Caco-2 (cell line): ENCODE measurements at regions not wholly inside any gene's neighbourhood (a gene's known extent, or its start where the extent isn't known, plus 50 kb on each side); places are given as distances from the start of the nearest gene placed in this dataset.

ENCODE experiments used
- BruUV-seq: library from RNA; stranded (reverse); fragments of 400-500 nt; replicated peaks from 2 replicates; lab custom pipeline; 2021; lab: Mats Ljungman, UMichigan
- CTCF ChIA-PET: fragments of 300-600 bp; sonication (Branson Sonifier 250); formaldehyde crosslinking; loops from one replicate; lab custom pipeline; 2022; ENCODE audit warnings: antibody characterized with exemption; lab: Charles Lee
- POLR2A ChIA-PET: fragments of 300-600 bp; sonication (Branson Sonifier 250); formaldehyde crosslinking; loops from one replicate; lab custom pipeline; 2022; ENCODE audit warnings: antibody characterized with exemption; lab: Charles Lee
- DNase-seq, 2 experiments: peaks; one replicate each; pipeline versions ENCODE4 v3.0.0 to v3.0.0-alpha.2; 2020 to 2022
- H3K27me3 ChIP-seq: replicated peaks from 2 replicates; pipeline ENCODE4 v1.6.0; 2011; ENCODE audit warnings: low read length; ENCODE audit not compliant: control insufficient read depth, insufficient read depth
- H3K36me3 ChIP-seq: 2 replicates; pipeline ENCODE4 v1.5.1; 2011; ENCODE audit warnings: low read length; ENCODE audit not compliant: control insufficient read depth, insufficient read depth
- H3K4me1 ChIP-seq: fragments of 250-450 bp; sonication (Bioruptor Pico); 2 replicates; pipeline ENCODE4 v1.5.1; 2020; ENCODE audit warnings: mild to moderate bottlenecking
- H3K4me3 ChIP-seq: 2 replicates; pipeline ENCODE4 v1.5.1; 2011; ENCODE audit warnings: low read depth, mild to moderate bottlenecking, control low read depth, low read length
- H3K9me3 ChIP-seq: fragments of 250-450 bp; sonication (Bioruptor Pico); 2 replicates; pipeline ENCODE4 v1.5.1; 2020; ENCODE audit warnings: mild to moderate bottlenecking, moderate library complexity
- H3K27ac Mint-ChIP-seq: one replicate; pipeline ENCODE4 v1.8.0; 2022; ENCODE audit warnings: mixed read lengths; ENCODE audit not compliant: unreplicated experiment
- H3K27me3 Mint-ChIP-seq: one replicate; pipeline ENCODE4 v1.8.0; 2022; ENCODE audit warnings: mixed read lengths; ENCODE audit not compliant: insufficient read depth, unreplicated experiment
- H3K36me3 Mint-ChIP-seq: one replicate; pipeline ENCODE4 v1.8.0; 2022; ENCODE audit warnings: mild to moderate bottlenecking, mixed read lengths; ENCODE audit not compliant: insufficient read depth, unreplicated experiment
- H3K4me1 Mint-ChIP-seq: one replicate; pipeline ENCODE4 v1.8.0; 2022; ENCODE audit warnings: low read depth, mixed read lengths; ENCODE audit not compliant: unreplicated experiment
- H3K4me3 Mint-ChIP-seq: one replicate; pipeline ENCODE4 v1.8.0; 2022; ENCODE audit warnings: mild to moderate bottlenecking, moderate library complexity, mixed read lengths; ENCODE audit not compliant: unreplicated experiment
- H3K9me3 Mint-ChIP-seq: one replicate; pipeline ENCODE4 v1.8.0; 2022; ENCODE audit warnings: mixed read lengths; ENCODE audit not compliant: unreplicated experiment
- intact Hi-C: fragments of 100-400 bp; cut with micrococcal nuclease; formaldehyde crosslinking; loops from one replicate; pipeline ENCODE4 v1.10.0; 2022; ENCODE audit not compliant: unreplicated experiment
- TF ChIP-seq, protein P1 (sequence below), 2 experiments: fragments of 200-600 bp in 1 of 2; IDR thresholded peaks; 1 replicate in 1 of 2; 2 replicates in 1 of 2; pipeline versions ENCODE4 v1.5.1 to v1.8.0; 2011 to 2022; ENCODE audit warnings: antibody characterized with exemption in 1 of 2, control low read depth in 1 of 2, inconsistent platforms in 1 of 2, low read depth in 1 of 2, low read length in 1 of 2, mild to moderate bottlenecking in 1 of 2, moderate library complexity in 1 of 2; ENCODE audit not compliant: insufficient read depth in 1 of 2, severe bottlenecking in 1 of 2, unreplicated experiment in 1 of 2

DNA sequence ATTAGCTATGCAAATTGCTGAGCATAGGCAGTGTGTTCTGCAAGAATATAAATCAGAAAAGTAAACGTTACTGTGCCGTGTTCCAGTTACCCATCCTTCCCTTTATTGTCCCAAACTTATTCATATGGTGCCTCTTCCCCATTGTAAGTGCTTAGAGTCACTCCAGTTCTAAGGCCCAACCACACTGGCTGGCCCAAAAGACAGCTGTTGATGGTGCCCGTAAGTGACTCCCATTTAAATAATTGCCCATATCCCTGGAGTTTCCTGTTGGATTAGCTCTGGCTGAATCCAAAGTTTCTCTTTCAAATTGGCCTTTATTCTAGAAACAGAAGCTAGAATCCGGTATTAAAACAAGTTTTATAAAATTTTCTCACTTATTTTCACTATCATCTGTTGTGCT lies 400.1 kb upstream of the DDHD1 start:
- BruUV-seq: no TSS peak
- H3K4me1 ChIP-seq: peaks cover 13% of the 10 kb centered on the region
- no peaks in the 10 kb centered on the region for H3K9me3 ChIP-seq
- Mint-ChIP-seq H3K4me1 (peaks cover 19% of the 10 kb centered on the region), H3K9me3 (peaks cover 10% of the 10 kb centered on the region), H3K36me3 (no peaks in the 10 kb centered on the region), H3K27ac (no peak overlapping the region), H3K4me3 (no peak overlapping the region), H3K27me3 (no peaks in the 10 kb centered on the region)
- H3K36me3 ChIP-seq: no peaks in the 10 kb centered on the region
- intact Hi-C loops: no loop called here
- POLR2A ChIA-PET: no interaction called here
- CTCF ChIA-PET: no interaction called here
- H3K4me3 ChIP-seq: no peak overlapping the region
- H3K27me3 ChIP-seq: no peaks in the 10 kb centered on the region
- DNase-seq: no peak
- TF ChIP-seq, protein P1, sequence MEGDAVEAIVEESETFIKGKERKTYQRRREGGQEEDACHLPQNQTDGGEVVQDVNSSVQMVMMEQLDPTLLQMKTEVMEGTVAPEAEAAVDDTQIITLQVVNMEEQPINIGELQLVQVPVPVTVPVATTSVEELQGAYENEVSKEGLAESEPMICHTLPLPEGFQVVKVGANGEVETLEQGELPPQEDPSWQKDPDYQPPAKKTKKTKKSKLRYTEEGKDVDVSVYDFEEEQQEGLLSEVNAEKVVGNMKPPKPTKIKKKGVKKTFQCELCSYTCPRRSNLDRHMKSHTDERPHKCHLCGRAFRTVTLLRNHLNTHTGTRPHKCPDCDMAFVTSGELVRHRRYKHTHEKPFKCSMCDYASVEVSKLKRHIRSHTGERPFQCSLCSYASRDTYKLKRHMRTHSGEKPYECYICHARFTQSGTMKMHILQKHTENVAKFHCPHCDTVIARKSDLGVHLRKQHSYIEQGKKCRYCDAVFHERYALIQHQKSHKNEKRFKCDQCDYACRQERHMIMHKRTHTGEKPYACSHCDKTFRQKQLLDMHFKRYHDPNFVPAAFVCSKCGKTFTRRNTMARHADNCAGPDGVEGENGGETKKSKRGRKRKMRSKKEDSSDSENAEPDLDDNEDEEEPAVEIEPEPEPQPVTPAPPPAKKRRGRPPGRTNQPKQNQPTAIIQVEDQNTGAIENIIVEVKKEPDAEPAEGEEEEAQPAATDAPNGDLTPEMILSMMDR (IDR thresholded peaks at IDR 0.05; ENCODE audit: insufficient read depth in 1 of 2, low read depth in 1 of 2, low read length in 1 of 2, severe bottlenecking in 1 of 2, unreplicated experiment in 1 of 2): no peak

DNA sequence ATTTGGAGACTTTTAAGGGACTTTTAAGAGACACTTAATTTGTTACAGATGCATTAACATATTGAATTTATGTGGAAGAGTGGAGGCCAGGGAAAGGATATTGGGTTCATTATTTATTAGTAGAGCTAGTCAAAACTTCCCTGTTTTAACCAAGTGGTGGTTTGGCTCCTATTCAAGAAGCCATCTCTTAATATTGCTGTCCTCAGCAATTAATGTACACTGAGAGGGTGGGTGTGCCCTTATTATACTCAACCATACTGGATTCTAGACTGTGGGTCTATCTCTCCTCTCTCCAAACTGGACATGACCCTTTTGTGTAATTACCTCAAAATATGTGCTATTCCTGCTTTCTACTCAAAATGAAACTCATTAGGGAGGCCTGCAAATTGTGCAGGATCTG lies 398.7 kb upstream of the DDHD1 start:
- Mint-ChIP-seq H3K4me1 (peaks cover 24% of the 10 kb centered on the region), H3K27me3 (no peaks in the 10 kb centered on the region), H3K36me3 (no peaks in the 10 kb centered on the region), H3K27ac (no peak overlapping the region), H3K4me3 (no peak overlapping the region), H3K9me3 (no peaks in the 10 kb centered on the region)
- Histone ChIP-seq H3K4me3 (no peak overlapping the region), H3K4me1 (peaks cover 13% of the 10 kb centered on the region), H3K27me3 (no peaks in the 10 kb centered on the region), H3K9me3 (no peaks in the 10 kb centered on the region), H3K36me3 (no peaks in the 10 kb centered on the region)
- no peak for DNase-seq
- intact Hi-C loops: no loop called here
- TF ChIP-seq, protein P1 (IDR thresholded peaks at IDR 0.05; ENCODE audit: insufficient read depth in 1 of 2, low read depth in 1 of 2, low read length in 1 of 2, severe bottlenecking in 1 of 2, unreplicated experiment in 1 of 2): no peak
- CTCF ChIA-PET: no interaction called here
- POLR2A ChIA-PET: no interaction called here
- no TSS peak for BruUV-seq

DNA sequence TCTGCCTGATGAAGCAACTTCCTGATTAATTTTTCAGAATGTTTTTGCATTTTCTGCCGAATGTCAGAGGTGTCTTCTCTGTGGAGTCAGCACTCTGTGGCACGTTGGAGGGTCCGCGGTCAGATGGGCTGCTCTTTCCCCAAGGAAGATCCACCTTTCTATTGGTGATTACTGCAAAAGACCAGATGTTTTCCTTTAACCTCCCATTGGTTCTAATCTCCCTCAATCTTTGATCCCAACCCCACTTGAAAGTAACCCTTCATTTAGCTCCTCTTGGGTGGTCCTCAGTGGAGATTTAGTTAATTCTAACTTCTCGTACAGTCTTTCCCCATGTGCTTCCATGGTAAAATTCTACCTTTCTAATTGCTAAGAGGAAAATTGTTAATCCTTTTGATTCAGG lies 397.7 kb upstream of the DDHD1 start:
- Mint-ChIP-seq H3K36me3 (no peaks in the 10 kb centered on the region), H3K4me1 (peaks cover 24% of the 10 kb centered on the region), H3K27me3 (no peaks in the 10 kb centered on the region), H3K9me3 (no peaks in the 10 kb centered on the region), H3K27ac (peak overlapping the region; percentile 69), H3K4me3 (no peak overlapping the region)
- H3K9me3 ChIP-seq: no peaks in the 10 kb centered on the region
- ChIA-PET POLR2A (no interaction called here), CTCF (no interaction called here)
- TF ChIP-seq, protein P1 (IDR thresholded peaks at IDR 0.05; ENCODE audit: insufficient read depth in 1 of 2, low read depth in 1 of 2, low read length in 1 of 2, severe bottlenecking in 1 of 2, unreplicated experiment in 1 of 2): no peak
- H3K36me3 ChIP-seq: no peaks in the 10 kb centered on the region
- no TSS peak for BruUV-seq
- no peaks in the 10 kb centered on the region for H3K27me3 ChIP-seq
- H3K4me3 ChIP-seq: no peak overlapping the region
- DNase-seq: no peak
- intact Hi-C loops: no loop called here
- H3K4me1 ChIP-seq: peaks cover 13% of the 10 kb centered on the region
